ENCODE measurements at regions not wholly inside any gene's neighbourhood (a gene's known extent, or its start where the extent isn't known, plus 50 kb on each side); places are given as distances from the start of the nearest gene placed in this dataset.

DNA sequence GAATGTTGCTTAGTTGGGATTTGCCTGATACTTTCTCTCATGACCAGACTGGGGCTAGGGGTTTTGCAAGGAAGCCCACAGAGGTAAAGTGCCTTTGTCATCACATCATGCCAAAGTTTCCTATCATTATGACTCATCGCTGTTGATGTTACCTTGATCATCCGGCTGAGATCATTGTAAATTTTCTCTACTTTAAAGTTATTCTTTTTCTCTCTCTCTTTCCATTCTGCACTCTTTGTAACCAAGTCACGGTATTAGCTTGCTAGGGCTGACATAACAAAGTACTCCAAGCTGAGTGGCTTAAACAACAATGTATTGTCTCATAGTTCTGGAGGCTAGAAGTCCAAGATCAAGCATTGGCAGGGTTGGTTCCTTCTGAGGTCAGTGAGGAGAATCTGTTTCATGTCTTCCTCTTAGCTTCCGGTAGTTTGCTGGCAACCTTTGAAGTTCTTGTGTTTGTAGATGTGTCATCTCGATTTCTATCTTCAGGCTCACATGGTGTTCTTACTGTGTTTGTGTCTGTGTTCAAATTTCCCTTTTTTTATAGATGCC, 113.0 kb downstream of the DTHD1 start:
- DNase-seq (ENCODE audit: low read depth in 4 of 4, low spot score in 3 of 4), result no peak

DNA sequence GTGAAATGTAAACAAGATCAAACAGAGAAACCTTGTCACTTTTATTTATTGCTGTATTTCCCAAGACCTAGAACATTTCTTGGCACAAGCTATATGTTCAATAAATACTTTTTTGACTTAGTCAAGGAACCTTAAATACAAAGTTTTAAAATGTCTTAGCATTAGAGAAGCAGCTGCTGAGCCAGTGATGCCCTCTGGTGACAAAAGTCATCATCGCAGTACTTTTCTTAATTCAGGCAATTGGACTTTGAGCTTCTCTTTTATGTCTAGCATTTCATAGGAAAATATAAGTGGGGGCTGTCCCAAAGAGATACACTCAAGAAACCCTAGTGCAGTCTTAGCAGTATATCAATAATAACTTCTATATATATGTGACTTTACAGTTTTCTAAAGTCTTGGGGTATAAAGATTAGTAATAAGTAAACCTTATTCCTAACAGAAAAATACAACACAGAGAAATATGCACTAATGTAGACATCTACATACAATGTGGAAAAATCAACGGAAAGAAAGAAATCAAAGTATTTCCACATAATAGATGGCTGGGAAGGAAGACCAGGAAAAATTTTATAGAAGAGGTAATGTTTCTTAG, 118.4 kb downstream of the DTHD1 start:
- DNase-seq (ENCODE audit: low read depth in 4 of 4, low spot score in 3 of 4), result no peak

DNA sequence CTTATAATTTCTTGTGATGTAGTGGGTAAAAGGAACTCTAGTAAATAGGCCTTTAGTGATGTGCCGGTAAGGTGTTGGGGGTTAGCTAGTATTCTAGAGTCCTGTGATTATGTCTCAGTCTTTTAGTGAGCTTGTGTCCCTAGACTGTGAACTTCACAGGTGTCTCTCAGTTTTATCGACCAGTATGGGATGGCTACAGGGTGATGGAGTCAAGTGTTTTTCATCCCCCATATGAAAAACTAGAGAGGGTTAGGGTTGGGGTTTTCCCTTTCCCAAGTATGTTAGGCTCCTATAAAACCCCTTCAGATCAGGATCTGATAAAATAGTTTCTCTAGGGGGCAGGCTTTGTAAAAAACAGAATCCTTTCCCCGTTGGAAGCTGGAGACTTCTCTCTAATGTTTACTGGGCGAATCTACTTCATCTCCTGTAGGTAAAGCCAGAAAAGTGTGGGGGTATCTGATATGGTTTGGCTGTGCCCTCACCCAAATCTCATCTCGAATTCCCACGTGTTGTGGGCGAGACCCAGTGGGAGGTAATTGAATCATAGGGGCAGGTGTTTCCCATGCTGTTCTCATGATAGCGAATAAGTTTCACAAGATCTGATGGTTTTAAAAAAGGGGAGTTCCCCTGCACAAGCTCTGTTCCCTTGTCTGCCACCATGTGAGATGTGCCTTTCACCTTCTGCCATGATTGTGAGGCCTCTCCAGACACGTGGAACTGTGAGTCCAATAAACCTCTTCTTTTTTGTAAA, 120.8 kb downstream of the DTHD1 start:
- no peak for DNase-seq (ENCODE audit: low read depth in 4 of 4, low spot score in 3 of 4)

DNA sequence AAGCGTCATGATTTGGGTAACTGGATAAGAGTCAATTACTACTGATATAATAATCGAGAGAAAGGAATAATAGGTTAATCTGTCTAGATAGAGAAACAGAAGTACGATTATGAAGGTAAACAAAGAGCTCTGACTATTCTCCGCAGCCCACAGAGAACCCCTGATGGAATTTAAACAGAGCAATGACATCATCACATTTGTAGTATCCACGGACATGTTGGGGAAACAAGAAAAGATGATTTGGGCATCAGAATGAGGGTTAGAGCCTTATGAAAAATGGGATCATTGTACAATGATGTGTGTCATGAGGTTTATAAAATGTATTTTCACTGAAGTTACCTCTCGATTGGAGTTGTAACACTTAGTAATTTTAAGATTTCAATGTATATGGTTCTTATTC, 129.9 kb downstream of the DTHD1 start:
- DNase-seq (ENCODE audit: low read depth in 4 of 4, low spot score in 3 of 4), result no peak

DNA sequence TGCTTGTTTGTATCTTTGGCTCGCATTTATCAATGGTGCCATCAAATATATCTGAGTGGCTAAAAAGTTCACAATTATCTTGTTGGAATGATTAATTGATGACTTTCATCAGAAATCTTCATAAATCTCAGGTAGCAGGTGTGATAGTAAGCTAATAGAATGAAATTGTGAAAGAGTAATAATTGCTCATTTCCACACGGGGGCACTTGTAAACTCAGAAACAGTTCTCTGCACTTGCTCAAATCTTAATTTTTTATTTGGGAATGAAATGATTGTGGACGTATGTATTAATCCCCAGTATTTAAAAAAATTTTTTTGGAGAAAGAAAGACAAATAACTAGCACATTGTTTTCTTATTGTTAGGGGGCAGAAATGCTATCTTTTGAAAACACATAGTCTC, 132.8 kb downstream of the DTHD1 start:
- DNase-seq (ENCODE audit: low read depth in 4 of 4, low spot score in 3 of 4), result no peak

DNA sequence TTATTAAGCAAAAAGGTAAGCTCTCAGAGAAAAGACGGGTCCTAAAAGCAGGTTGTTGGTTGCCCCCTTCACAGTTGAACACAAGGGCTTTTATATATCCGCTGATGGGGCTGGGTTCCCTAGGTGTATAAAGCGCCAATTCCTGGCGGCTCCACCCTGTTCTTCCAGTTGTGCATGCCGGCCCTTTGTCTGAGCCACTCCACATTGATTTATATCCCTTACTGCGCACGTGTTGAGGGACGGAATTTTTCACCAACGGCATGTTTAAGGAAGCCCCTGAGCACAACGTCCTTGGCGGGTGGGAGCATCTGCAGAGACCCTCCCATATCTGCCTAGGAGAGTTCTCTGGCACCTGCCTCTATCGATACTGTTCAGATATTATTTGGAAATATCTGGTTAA, 135.7 kb downstream of the DTHD1 start:
- no peak for DNase-seq (ENCODE audit: low read depth in 4 of 4, low spot score in 3 of 4)

DNA sequence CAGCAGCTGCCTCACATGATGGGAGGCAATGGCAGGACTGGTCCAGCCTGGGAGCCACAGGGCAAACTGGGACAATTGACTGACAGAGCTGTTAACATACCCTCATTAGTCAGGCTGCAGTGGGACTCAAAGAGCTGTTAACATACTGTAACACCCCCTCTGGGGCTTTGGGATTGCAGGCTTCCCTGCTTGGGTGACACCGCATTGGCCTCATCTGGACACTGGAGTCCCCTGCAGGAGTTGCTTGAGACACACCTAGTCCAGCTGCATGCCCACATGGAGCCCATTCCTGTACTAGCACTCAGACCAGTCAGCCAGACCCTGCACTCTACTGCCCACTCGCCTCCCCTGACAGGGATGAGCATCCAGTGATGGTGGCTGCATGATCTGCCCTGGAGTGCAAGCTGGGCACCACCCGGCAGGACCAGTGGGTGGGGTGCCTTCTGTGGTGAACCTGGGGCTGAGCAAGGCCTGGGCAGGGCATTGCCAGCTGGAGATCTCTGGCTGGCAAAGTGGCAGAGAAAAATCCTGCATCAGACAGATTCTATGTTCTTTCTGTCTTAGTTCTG, 138.8 kb downstream of the DTHD1 start:
- no peak for DNase-seq (ENCODE audit: low read depth in 4 of 4, low spot score in 3 of 4)

DNA sequence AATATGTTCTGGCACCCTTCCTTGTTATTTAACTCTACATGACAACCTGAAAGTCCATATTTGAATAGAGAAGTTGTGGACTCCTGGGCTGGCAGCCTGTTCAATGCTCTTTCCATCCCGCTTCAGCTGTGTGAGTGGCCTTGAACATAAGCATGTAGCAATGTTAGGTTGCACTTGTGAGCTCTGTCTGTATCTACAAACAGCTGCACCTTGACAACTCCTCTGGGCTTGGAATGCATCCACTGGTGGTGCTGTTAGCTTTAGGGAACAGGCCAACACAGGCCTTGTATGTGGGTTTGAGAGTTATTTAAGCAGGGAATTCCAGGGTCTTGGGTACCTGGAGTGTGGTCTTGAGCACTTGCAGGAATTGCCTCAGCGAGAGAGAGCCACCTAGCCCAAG, 141.2 kb downstream of the DTHD1 start:
- no peak for DNase-seq (ENCODE audit: low read depth in 4 of 4, low spot score in 3 of 4)

DNA sequence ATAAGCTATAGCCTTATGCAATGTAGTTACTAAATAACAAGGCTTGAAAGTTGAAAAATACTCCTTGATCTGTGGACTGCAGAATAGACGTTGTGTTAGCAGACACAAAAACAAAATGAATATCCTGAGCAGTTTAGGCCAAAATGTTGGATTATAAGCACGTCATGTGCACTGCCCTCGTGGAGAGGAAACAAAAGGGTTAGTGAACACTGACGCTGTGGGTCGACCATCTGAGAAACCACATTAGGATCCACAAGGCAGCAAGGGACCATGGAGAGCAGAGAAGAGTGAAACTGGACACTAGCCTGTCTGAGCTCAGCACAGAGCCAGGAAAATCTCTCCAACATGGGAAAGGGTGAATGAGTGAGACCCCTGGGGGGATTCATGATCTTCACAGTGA, 145.3 kb downstream of the DTHD1 start:
- DNase-seq (ENCODE audit: low read depth in 4 of 4, low spot score in 3 of 4), result no peak

DNA sequence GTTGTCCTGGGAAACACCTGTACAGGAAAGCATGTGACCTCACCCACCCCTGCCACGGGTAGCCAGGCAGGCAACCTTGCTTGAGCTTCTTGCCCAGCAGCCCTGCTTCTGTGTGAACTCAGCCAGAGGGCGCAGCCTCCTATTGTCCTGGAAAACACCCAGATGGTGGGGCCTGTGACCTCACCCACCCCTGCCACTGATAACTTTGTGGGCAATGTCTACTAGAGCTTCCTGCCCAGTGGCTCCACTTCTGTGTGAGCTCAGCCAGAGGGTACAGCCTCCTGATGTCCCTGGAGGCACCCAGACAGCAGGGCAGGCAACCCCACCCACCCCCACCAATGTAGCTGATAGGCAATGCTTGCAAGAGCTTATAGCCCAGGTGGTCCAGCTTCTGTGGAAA, 146.3 kb downstream of the DTHD1 start:
- DNase-seq (ENCODE audit: low read depth in 4 of 4, low spot score in 3 of 4), result no peak

DNA sequence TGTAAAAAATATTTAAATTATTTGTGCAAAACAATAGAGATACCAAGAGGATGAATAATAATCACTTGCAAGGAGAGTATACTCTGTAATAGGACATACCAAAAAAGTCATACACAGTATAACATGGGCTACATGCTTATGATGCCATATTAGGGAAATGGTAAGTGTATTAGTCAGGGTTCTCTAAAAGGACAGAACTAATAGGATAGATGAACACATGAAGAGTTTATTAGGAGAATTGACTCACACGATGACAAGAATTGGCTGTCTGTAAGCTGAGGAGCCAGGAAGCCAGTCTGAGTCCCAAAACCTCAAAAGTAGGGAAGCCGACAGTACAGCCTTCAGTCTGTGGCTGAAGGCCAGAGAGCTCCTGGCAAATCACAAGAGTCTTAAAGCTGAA, 151.2 kb downstream of the DTHD1 start:
- DNase-seq (ENCODE audit: low read depth in 4 of 4, low spot score in 3 of 4), result no peak

DNA sequence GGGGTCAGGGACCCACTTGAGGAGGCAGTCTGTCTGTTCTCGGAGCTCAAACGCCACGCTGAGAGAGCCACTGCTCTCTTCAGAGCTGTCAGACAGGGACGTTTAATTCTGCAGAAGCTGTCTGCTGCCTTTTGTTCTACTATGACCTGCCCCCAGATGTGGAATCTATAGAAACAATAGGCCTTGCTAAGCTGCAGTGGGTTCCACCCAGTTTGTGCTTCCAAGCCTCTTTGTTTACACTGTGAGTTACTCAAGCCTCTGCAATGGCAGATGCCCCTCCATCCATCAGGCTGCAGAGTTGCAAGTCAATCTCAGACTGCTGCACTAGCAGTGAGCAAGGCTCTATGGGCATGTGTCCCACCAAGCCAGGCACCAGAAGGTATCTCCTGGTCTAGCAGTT, 158.1 kb downstream of the DTHD1 start:
- no peak for DNase-seq (ENCODE audit: low read depth in 4 of 4, low spot score in 3 of 4)

DNA sequence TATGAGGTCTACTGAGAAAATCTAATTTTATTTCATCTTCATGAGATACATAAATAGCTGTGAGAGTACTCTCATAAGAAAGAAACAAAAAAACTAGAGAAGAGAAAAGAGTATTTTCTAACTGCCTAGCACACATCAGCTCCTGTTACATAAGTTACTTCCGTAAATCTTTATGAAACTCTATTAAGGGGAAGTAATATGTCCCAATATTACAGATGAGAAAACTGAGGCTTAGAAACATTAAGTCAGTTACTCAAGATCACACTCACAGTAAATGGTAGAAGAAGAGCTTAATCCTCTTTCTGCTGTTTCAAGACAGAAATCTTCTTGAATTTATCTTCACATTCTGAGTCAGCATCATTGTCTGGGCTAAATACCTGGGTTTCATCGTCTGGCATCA, 164.1 kb downstream of the DTHD1 start:
- no peak for DNase-seq (ENCODE audit: low read depth in 4 of 4, low spot score in 3 of 4)

DNA sequence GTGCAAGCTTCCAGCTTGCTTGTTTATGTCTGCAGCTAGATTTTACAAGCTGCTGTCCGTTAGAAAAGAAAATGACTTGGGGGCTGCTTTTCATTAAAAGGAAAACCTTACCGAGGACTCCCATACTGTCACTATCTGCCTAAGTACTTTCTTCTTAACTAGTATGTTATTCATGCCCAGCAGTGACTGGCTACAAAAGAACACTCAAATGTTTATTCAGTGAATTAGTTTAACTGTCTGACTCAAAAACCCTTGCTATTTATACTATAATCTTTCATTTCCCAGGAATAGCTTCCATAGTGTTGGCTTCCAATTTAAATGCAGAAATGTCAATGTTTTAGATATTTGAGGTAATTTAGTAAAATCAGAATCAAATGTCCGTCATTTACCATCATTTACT, 164.9 kb downstream of the DTHD1 start:
- no peak for DNase-seq (ENCODE audit: low read depth in 4 of 4, low spot score in 3 of 4)

DNA sequence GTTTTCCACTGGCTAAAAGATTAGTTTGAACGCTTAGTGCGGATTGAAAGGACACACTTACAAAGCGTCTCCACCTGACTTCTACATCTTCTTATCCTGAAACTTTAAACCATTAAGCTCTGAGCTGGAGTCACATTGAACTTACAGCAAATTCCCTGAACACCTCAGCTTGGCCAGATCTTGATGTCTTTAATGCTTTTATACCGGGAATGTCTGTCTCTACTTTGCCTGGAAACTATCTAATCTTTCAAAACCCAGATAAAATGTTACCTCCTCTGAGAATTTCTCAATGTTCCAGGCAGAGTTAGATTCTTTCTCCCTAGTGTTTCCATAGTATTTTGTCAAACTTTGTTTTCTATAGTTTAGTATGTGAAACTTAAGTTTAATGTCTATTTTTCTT, 179.9 kb downstream of the DTHD1 start:
- no peak for DNase-seq (ENCODE audit: low read depth in 4 of 4, low spot score in 3 of 4)

DNA sequence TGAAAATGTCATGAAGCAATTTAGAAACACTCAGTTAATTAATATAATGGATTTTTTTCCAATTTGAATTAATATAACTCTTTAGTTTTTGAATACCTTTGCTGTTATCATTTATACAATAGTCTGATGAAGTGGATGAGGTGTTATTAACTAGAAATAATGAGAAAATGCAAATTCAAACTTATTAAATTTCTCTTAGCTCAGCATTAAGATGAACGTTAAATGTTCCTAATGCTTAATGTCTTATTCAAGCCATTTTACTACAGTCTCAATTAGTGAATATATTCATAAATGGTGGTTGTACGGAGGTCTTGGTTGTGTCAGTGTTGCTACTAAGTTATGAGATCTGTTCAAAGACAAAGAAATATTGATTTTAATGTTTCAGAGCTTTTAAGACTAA, 186.3 kb downstream of the DTHD1 start:
- DNase-seq (ENCODE audit: low read depth in 4 of 4, low spot score in 3 of 4), result no peak

DNA sequence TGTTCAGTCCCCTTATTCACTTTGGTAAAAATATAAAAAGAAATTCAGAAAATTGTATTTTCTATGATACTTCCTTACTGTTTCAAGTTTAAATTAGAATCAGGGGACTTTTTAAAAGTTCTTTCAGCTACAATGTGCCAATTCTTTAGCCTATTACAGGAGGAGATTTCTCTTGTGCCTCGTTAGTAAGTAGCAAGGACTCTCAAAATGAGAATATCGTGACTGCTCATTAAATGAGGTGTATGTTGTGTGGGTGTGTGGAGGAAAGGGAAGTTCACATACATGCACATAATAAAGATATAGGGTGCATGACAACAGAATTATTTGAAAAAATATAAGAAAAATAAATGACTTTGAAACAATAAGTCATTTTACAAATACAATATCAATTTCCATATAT, 190.5 kb downstream of the DTHD1 start:
- no peak for DNase-seq (ENCODE audit: low read depth in 4 of 4, low spot score in 3 of 4)

DNA sequence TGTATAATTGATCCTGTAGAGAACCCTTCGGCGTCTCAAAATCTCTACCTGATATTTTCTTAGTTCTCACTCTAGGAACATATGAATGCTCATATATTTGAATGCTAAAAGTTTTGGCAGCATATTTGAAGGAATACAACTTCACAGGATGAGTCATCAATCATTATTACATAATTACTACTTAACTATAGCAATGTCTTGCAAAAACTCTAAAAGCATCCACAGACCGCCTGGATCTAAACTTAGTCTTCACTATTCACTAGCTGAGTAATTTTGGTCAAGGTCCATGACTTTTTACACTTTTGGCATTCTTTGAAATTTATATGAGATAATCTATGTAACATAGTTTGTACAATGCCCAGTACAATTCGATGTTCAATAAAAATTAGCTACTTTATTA, 194.7 kb downstream of the DTHD1 start:
- no peak for DNase-seq (ENCODE audit: low read depth in 4 of 4, low spot score in 3 of 4)

DNA sequence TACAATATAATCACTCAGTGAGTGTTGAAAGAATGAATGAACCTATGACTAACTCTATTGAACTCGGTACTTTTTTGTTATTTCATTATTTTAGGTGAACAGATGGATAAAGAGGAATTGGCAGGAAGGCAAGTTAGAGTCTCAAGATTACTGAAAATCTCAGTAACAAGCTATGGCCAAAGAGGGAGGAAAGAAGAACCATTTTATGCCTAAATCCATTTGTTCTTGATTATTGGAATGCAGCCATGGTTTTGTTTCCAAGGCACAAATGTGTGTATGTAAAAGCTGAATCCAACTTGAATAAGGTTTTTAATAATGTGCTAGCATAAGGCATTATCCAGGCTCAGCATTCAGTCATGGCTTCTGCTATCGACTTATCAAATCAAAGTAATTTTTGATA, 196.4 kb downstream of the DTHD1 start:
- DNase-seq (ENCODE audit: low read depth in 4 of 4, low spot score in 3 of 4), result no peak

DNA sequence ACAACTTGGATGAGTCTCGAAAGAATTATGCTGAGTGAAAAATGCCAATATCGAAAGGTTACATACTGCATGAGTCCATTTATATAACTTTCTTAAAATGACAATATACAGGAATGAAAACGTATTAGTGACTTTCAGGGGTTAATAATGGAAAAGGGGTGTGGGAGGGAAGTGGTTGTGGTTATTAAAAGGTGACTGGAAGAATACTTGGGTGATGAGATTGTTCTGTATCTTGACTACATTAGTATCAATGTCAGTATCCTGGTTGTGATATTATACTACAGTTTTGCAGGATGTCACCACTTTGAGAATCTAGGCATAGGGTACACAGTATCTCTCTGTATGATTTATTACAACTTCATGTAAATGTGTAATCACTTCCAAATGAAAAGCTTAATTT, 204.5 kb downstream of the DTHD1 start:
- no peak for DNase-seq (ENCODE audit: low read depth in 4 of 4, low spot score in 3 of 4)

DNA sequence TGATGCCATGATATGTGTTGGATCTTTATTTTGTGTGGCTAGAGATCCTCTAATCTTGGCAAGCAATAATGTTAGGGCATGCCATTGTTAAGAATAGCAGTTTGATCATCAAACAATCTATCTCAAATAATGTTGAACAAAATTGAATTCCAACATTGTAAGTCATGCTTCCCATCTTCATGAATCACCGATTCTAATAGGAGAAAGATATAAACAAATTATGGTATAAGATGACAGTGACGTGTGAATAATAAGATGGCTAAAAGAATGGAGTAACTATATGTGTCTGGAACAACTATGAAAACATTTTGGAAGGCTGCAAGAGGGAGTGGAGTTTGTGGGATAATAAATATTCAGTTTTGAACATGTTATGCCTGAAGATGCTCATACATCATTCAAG, 208.4 kb downstream of the DTHD1 start:
- no peak for DNase-seq (ENCODE audit: low read depth in 4 of 4, low spot score in 3 of 4)

DNA sequence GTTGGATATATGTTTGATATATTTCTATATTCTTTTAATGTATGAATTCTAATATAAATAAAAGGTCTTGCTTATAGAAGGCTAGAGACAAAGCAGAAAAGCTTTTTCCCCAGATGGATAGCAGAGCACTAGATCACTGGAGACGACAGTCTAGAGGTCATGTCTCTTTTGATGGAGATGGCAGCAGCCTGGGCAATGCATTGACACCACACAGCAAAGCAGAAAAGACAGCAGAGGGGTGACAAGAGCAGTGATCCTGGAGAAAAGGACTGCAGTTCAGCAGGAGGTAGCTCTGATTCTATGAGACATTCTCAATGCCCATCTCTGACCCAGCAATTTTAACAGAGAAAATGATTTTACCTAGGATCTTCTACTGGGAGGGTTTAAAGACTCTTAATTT, 210.6 kb downstream of the DTHD1 start:
- no peak for DNase-seq (ENCODE audit: low read depth in 4 of 4, low spot score in 3 of 4)
